ENCODE measurements at regions not wholly inside any gene's neighbourhood (a gene's known extent, or its start where the extent isn't known, plus 50 kb on each side); places are given as distances from the start of the nearest gene placed in this dataset.

GRCh38 chr1:208298593-208299269, 54.5 kb upstream of the PLXNA2 start:
- no peak for DNase-seq

GRCh38 chr1:208300084-208300770, 56.0 kb upstream of the PLXNA2 start:
- no peak for DNase-seq

DNA sequence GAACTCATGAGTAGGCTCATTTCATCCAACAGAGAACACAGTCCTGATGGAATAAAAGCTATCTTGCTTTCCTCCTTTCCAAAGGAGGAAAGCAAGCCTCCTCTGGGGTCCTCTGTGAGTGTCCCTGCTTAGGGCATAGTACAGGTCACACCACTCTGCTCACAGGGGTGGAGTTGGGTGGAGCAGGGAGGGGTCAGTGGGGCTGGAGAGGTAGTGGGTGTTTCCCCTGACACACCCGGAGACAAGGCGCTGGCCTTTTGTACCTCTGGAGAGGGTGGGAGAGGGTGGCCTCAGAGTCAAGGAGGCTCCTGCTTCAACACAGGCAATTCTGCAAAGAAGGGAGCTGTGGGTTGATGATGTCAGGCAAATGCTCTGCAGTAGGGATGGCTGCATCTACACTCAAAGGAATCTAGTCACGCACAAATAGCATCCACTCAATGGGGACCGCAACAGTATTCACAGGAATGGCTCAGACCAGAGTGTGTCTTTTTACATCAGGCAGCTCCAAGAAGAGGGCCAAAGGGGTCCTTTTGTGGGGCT, 58.6 kb upstream of the PLXNA2 start:
- DNase-seq = no peak

DNA sequence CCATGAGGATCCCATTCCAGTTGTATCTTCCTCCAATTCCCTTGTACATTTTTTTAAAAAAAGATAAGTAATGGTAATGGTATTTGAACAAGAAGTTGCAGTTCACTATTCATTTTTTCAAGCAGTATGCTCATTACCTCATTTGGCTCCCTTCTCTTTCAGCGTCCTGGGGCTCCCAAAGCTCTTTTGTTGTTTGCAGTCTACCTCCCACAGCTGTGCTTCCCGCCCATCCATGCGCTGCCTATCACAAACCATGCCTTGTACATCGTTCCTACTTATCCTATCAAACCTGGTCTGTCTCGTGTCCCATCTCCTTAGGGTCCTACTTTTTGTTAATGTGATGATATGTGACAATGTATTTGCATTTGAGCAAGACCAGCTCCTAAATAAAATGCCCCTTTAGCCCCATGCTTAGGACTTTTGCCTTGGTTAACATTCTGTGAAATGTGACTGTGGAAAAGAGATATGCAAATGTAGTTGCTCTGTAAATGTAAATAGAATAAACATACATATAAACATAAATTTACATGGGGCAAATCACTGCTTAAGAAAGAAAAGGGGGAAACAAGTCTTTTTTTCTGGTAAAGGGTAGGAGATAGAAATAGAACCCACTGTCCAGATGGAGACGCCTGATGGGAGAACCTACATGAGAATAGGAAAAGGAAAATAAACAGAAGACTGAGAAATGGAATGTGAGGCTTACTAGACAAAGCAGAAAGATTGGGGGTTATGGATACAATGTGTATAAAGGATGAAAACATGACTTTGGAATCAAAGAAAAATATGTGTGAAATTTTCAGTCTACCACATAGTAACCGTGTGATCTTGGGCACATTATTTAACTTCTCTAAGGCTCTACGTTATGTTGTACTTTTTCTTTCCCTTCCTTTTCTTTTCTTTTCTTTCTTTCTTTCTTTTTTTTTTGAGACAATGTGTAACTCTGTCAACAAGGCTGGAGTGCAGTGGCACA, 59.8 kb upstream of the PLXNA2 start:
- DNase-seq = no peak

DNA sequence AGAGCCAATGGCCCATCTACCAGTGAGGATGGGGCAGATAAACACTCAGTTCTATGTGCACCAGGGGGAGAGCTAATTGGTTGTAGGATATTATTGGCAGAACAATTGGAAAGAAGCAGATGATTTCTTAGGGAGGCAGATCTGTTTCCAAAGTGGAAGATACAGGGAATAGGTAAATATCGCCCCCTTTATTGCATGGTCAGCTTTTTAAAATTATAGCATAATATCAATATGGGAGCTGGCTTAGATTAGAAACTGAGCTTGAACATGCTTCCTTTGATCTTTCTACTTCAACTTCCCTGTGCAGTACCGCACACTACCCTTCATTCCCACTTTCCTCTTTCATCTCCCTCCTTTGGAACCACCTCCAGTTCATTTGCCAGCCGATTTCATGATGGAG, 64.0 kb upstream of the PLXNA2 start:
- no peak for DNase-seq

- no peak for DNase-seq
These were observed 65.6 kb upstream of the PLXNA2 start for GRCh38 chr1:208309771-208310170.

- no peak for DNase-seq
These were observed 68.5 kb upstream of the PLXNA2 start for GRCh38 chr1:208312706-208313105.

DNA sequence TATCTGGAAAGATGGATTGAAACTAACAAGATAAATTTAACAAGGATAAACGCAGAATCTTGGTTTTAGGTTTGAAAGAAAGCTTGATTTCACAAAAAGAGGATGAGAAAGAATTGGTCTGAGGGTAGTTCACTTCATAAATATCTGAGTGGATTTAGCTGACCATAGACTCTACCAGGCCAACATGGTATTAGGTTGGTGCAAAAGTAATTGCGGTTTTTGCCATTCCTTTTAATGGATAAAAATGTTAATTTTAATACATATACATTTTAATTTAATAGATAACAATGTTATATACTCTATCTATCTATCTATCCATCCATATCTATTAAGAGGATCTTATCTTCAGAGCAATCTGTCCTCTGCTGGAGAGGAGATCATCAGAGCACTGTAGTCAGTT, 70.2 kb upstream of the PLXNA2 start:
- DNase-seq = no peak

DNA sequence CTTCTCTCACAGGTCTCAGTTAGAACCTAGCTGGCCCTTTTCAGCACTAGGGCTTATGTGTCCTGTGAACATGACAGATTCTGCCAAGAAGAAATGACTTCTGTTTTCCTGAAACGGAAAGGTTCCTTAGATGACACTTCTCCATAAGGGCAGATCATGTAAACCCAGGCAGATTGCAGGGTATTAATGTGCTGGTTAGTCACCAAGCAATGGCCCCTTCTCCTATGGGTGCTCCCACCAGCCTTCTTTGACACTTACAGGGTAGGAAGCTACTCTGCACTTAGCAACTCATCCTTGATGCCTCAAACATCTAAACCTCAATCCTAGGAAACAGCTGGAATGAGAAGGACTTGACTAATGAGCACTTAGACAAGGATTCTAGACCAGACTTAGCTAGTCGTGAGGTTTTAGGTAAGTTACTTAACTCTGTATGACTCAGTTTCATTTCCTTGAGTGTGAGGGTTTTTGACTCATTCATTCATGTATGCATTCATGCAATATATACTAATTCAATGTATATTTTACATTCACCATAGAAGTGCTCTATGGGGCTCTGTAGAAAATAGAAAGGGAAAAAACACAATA, 74.1 kb upstream of the PLXNA2 start:
- DNase-seq = no peak

DNA sequence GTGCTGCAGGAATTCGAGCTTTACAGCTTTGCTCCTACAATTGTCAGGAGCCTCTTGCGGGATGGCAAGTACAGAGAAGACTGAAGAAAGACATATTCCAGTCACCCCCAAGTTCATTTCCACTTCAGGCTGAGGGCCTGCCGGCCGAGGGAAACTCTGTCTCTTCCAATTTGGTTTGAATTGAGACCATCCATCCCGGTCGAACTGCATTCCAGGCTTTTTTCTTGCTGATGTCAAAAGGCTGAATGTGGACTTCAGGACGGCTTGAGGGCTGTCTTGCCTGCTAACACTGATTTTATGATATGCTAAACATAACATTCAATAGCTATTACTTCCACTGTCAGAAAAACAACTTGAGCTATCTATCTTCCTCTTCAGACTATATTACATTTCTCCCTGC, 79.8 kb upstream of the PLXNA2 start:
- no peak for DNase-seq

DNA sequence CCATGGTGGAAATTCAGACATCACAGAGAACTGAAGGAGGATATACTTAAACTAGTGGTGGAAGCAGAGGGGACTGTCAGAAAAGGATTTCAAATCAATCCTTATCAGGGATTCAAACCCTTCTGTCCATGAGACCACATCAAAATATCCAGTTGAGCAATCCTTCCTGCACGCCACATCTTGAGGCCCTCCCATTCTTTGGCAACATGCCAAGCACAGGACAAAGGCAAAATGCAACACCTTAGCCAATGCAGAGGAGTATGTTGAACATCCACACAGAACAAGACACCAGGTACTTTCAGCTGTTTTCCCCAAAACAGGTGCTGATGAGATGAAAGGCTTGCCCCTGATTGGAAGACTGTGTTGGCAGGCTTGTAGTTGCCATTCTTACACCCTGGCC, 81.8 kb upstream of the PLXNA2 start:
- no peak for DNase-seq

DNA sequence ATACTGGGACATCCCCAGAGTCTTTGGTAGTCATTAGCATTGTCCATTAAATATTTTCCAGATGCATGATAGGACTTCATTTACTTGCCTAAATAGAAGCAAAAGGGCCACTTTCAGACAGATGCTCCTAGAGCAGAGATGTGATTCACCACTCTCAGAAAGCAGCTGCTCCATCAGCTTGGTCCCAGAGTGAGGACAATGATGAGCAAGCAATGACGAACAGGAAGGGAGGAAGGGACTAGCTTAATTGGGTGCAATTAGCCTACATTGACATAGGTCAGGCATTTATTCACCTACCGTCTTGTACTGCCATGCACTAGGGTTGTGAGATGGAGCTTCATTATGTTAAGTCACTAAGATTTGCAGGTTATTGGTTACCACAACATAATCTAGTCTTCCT, 85.1 kb upstream of the PLXNA2 start:
- DNase-seq = no peak

DNA sequence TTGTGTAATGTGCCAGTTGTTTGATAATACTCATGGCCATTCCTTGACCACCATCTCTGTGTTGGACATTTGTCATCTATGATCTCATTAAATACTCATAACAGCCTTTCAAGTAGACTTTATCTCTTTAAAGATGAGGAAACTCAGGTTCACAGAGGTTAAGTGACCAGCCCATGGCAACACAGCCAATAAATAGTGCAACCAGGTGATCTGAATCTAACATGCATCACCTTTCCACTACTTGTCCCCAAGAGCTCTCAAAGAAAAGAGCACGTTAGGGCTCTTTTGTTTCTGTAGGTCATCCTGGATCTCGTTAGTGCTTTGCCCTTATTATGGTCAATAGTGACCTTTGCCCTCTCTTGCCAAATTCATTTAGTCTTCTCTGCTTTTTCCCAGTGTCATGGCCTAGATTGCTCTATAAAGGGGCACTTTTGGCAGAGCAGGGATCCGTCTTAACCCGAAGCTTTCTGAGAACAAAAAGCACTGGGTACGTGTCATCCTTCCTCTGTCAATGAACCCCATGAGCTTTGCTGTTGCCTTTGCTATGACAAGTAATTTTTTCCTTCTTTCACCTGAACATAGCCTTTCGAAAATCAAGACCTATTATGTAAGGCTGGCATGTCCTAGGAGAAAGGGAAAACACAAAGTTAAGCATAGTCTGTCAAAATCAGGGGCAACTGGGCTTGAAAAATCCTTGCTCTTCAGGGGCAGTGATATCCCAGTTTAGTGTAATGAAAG, 88.0 kb upstream of the PLXNA2 start:
- no peak for DNase-seq

DNA sequence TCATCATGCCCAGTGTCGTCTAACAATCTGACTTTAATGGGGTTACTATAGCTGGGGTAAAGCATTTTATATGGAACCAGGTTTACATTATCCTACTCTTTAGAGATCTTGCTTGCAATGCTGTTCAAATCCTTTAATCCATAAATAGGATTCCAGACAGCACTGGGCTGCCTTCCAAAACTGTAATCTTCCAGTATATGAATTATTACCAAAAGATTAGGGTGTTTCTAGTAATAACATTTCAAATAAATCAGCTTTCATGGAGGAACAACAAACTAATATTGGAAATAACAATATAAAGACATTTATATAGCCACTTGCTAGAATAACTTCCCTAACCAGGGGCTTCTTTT, 88.6 kb upstream of the PLXNA2 start:
- no peak for DNase-seq

DNA sequence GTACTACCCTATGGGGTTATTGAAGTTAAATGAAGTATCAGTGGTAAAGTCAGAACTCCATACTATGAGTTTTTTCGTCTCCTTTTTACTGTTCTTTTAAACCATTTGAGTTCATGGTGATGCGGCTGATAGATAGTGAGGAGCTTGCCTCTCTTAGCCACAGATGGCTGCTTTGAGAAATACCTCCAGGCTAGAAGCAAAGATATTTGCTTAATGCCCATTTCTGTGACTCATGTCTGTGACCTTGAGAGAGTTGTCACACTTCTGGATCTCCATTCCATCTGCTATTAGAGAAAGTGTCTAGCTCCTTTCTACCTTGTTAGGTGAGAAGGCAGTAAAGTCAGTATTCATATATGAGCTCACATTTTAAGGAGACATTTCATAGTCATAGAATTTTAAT, 89.5 kb upstream of the PLXNA2 start:
- no peak for DNase-seq

GRCh38 chr1:208335371-208336136, 91.4 kb upstream of the PLXNA2 start:
- DNase-seq = no peak

- DNase-seq = no peak
These were observed 91.9 kb upstream of the PLXNA2 start for GRCh38 chr1:208336137-208336518.

DNA sequence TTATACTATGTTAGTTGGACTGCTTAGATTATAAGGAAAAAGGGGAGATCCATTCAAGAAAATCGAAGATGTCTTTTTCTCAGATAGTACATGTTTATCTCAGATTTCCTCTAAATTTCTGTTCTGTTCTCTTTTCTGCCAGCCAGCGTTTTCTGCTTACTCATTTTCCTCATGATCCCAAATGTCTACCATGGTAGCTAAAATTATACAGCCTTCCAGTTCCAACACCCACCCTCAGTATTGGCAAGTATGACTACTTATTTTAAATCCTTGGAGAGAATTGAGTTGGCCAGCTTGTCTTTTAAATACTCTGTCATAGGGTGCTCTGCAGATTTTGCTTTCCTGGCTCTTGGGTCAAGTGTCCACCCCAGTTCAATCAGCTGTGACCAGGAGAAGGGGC, 95.7 kb upstream of the PLXNA2 start:
- no peak for DNase-seq

DNA sequence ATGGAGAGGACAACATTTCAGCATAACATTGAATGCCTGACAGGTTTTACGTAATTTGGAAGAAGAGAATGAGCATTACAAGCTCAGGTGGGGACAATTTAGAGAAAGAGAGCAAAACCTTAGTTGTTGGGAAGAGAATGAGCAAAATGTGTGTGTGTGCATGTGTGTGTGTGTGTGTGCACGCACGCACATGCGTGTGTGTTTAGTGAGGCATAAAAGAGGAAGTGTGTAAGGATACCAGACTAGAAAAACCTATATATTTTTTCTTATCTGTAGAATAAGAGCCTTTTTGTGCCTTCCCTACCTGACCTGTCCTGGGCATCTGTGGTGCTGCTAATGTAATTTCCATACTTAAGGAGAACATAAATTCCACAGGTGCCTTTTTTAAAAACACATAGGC, 99.0 kb upstream of the PLXNA2 start:
- no peak for DNase-seq

- DNase-seq = no peak
These were observed 100.1 kb upstream of the PLXNA2 start for GRCh38 chr1:208344202-208344857.

GRCh38 chr1:208347191-208347590, 103.0 kb upstream of the PLXNA2 start:
- DNase-seq = no peak
